ENCODE measurements at regions not wholly inside any gene's neighbourhood (a gene's known extent, or its start where the extent isn't known, plus 50 kb on each side); places are given as distances from the start of the nearest gene placed in this dataset.
A peak's percentile ranks its signal among the peaks of the same experiment; 100 is the strongest.
"Not testable (repeated sequence)": the region's sequence is repeated elsewhere in the genome, so short reads cannot be mapped to it uniquely, and the experiment has no call there.

- CTCF ChIA-PET: interaction anchor here (0.6 to 1.2 kb wide), 7 partner anchors 10 to 758 kb away, joined by 3 to 5 read pairs (median 3); no protein-coding TSS in a partner anchor
- POLR2A ChIA-PET (ENCODE audit: low non-redundant PET); DNase-seq (ENCODE audit: low spot score); H3K27ac ChIP-seq: not testable (repeated sequence)
- TF ChIP-seq CTCF (conservative IDR thresholded peaks at IDR 0.05; ENCODE audit: low read depth): peak; percentile 40
Measured at GRCh38 chr1:157377280-157377713, 175.0 kb downstream of the FCRL5 start.

GRCh38 chr1:157376681-157377080, 175.6 kb downstream of the FCRL5 start:
- ChIA-PET POLR2A (ENCODE audit: low non-redundant PET) (no interaction called here), CTCF (interaction anchor here (0.6 to 1.2 kb wide), 5 partner anchors 11 to 204 kb away, joined by 3 to 5 read pairs (median 3); no protein-coding TSS in a partner anchor)
- H3K27ac ChIP-seq: no peak overlapping the region
- no peak for TF ChIP-seq CTCF (conservative IDR thresholded peaks at IDR 0.05; ENCODE audit: low read depth)
- no peak for DNase-seq (ENCODE audit: low spot score)

- DNase-seq (ENCODE audit: low spot score); POLR2A ChIA-PET (ENCODE audit: low non-redundant PET); CTCF ChIA-PET; H3K27ac ChIP-seq: not testable (repeated sequence)
Measured at GRCh38 chr1:157372311-157372710, 180.0 kb downstream of the FCRL5 start.

GRCh38 chr1:157371826-157372225, 180.5 kb downstream of the FCRL5 start:
- POLR2A ChIA-PET (ENCODE audit: low non-redundant PET): no interaction called here
- CTCF ChIA-PET: interaction anchor here (0.8 kb wide), 1 partner anchor 123 kb away, joined by 4 read pairs; no protein-coding TSS in a partner anchor
- no peak overlapping the region for H3K27ac ChIP-seq
- no peak for TF ChIP-seq CTCF (conservative IDR thresholded peaks at IDR 0.05; ENCODE audit: low read depth)
- DNase-seq (ENCODE audit: low spot score): no peak

- ChIA-PET CTCF (interaction anchor here (0.7 to 0.8 kb wide), 2 partner anchors 124 to 706 kb away, joined by 3 to 4 read pairs; no protein-coding TSS in a partner anchor), POLR2A (ENCODE audit: low non-redundant PET) (no interaction called here)
- no peak overlapping the region for H3K27ac ChIP-seq
- DNase-seq (ENCODE audit: low spot score): no peak
- no peak for TF ChIP-seq CTCF (conservative IDR thresholded peaks at IDR 0.05; ENCODE audit: low read depth)
Measured at GRCh38 chr1:157371221-157371620, 181.1 kb downstream of the FCRL5 start.

GRCh38 chr1:157370698-157371097, 181.6 kb downstream of the FCRL5 start:
- ChIA-PET CTCF (interaction anchor here (0.5 to 1.3 kb wide), 4 partner anchors 97 to 707 kb away, joined by 3 to 4 read pairs (median 3); no protein-coding TSS in a partner anchor), POLR2A (ENCODE audit: low non-redundant PET) (no interaction called here)
- no peak overlapping the region for H3K27ac ChIP-seq
- DNase-seq (ENCODE audit: low spot score): no peak
- no peak for TF ChIP-seq CTCF (conservative IDR thresholded peaks at IDR 0.05; ENCODE audit: low read depth)

GRCh38 chr1:157369808-157370521, 182.3 kb downstream of the FCRL5 start:
- CTCF ChIA-PET: interaction anchor here (0.5 to 1.3 kb wide), 4 partner anchors 79 to 196 kb away, joined by 3 to 4 read pairs (median 3); no protein-coding TSS in a partner anchor

GRCh38 chr1:157368941-157369340, 183.4 kb downstream of the FCRL5 start:
- CTCF ChIA-PET; POLR2A ChIA-PET (ENCODE audit: low non-redundant PET); H3K27ac ChIP-seq; DNase-seq (ENCODE audit: low spot score): not testable (repeated sequence)

More at GRCh38 chr1:157369808-157370521, 182.3 kb downstream of the FCRL5 start:
- TF ChIP-seq CTCF (conservative IDR thresholded peaks at IDR 0.05; ENCODE audit: low read depth): peak; percentile 90
- H3K27ac ChIP-seq: no peak overlapping the region
- DNase-seq (ENCODE audit: low spot score): peak; percentile 32
- POLR2A ChIA-PET (ENCODE audit: low non-redundant PET): no interaction called here

Data from RWPE1 (cell line).